Body of pancreas (tissue), 4 donors: ENCODE measurements at regions not wholly inside any gene's neighbourhood (a gene's known extent, or its start where the extent isn't known, plus 50 kb on each side); places are given as distances from the start of the nearest gene placed in this dataset.

ENCODE experiments used
- CTCF ChIP-seq, 7 experiments: fragments of 450-650 bp in 4 of 7; fragments of 200-600 bp in 3 of 7; sonication (generic) in 3 of 7; IDR thresholded peaks; one replicate each; pipeline ENCODE4 v1.5.1; 2016 to 2019; ENCODE audit warnings: antibody characterized with exemption in 7 of 7
- POLR2A ChIP-seq, 3 donors: fragments of 450-650 bp; IDR thresholded peaks; one replicate each; pipeline ENCODE4 v1.6.1; 2016; ENCODE audit warnings: antibody characterized with exemption in 3 of 3, mild to moderate bottlenecking in 2 of 3

GRCh38 chr11:29511394-29511793 lies 505.4 kb downstream of the KCNA4 start:
- no peak for TF ChIP-seq CTCF (IDR thresholded peaks at IDR 0.05)
- no peak for TF ChIP-seq POLR2A (IDR thresholded peaks at IDR 0.05)
